ENCODE measurements at regions not wholly inside any gene's neighbourhood (a gene's known extent, or its start where the extent isn't known, plus 50 kb on each side); places are given as distances from the start of the nearest gene placed in this dataset.
"Not testable (repeated sequence)": the region's sequence is repeated elsewhere in the genome, so short reads cannot be mapped to it uniquely, and the experiment has no call there.

DNA sequence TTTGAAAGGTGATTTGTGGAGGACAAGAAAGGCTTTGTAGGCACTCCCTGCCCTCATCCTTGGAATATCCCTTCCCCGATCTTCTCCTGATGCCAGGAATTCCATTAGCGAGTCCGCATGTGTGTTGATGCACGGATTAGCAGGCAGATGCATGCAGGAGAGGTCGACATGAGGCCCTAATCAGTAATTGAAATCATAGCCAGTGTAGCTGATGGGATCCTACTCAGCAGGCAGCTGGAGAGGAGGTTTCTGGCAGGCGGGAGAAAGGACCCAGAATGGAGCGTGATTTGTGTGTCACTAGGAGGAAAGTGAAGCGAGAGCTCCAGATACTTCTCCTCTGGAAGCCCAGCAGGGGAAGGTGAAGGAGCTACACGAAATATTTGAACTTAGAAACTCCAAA, 196.3 kb upstream of the CDH11 start:
- DNase-seq (ENCODE audit: low read depth in 2 of 2): no peak

DNA sequence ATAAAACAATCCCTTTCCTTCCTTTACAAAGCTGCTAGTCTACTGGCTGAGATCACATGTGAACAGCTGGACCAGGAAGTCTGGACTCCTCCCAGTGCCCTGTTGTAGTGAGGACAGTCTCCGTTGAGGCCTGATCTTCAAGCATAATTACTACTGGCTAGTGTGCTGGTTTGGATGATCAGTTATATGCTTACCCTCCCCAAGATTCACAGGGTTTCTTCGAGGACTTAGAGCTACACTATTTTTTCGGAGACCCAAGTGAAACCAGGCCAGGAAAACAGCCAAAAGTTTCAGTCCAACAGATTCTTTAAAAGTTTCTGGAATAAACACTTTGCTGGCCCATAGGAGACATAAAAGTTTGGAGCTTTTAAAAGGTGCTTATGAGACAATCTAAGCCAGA, 194.9 kb upstream of the CDH11 start:
- DNase-seq (ENCODE audit: low read depth in 2 of 2): no peak

DNA sequence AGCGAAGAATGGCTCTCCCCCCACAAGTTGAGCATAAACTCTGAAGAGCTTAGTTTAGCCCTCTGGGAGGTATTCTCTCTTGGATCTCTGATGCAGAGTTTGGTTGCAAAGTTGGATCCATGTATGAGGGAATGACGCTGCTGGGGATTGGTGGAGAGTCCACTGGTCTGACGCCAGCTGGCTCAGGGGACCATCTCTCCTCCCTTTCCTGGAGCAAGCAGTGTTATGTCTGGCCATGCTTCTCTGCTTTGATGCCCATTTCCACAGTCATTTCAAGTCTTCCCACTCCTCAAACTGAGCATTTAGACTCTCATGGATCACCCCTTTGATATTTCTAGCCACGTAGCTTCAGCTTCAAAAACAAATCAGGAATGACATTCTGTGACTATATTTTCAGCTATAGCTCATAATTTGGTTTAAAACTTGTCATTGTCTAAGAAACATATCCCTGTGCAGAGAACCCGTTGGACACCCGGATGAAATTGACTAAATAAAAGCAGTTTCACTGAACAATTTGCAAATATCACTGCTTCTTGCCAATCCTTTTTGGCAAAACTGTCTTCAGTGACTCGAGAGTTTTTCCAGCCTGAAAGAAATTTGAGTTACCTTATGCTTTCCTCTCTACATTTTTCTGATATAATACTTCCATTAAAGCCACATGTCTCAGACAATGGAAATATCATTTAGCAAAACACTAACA, 193.4 kb upstream of the CDH11 start:
- no peak for DNase-seq (ENCODE audit: low read depth in 2 of 2)

DNA sequence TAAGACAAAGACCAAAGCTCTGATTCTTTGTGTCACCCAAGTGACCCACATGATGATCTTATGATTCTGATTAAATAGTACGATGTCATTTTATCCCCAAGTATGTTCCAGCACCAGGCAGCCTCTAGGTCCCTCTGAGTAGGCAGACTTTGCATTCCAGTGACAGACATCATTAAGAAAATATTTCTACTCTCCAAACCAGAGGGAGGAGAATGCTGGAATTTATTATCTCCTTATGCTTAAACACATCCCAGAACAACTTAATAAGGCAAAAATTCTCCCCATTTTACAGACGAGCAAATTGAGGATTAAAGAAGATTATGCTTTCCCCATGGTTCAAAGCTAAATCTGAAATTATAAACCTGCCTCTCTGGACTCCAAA, 192.8 kb upstream of the CDH11 start:
- DNase-seq (ENCODE audit: low read depth in 2 of 2): no peak

DNA sequence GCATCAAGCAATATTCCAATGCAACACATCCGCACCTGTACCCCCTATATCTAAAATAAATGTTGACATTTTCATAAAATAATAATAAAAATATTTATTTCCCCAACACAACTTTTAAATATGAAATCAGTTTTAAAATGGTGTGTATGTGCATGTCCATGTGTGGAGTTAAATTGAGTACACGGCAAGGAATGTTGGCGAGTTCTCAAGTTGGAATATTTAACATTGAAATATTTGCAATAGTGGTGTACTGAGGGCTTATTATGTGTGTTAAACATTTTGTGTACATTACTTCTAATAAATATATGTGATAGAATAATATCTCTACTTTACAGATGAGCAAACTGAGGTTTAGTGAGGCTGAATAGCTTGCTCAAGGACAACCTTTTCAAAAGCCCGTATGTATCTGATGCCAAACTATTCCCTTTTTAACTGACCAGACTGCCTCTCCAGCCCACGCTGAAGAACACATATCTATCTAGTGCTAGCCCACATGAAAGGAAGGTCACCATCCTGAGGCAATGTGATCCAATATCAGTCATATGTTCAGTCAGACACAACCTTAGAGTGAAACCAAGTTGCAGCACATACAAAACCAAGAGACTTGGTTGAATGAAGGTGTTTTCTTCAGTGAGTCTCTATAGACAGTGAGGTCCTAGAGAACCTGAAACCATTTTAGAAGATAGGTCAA, 192.2 kb upstream of the CDH11 start:
- no peak for DNase-seq (ENCODE audit: low read depth in 2 of 2)

DNA sequence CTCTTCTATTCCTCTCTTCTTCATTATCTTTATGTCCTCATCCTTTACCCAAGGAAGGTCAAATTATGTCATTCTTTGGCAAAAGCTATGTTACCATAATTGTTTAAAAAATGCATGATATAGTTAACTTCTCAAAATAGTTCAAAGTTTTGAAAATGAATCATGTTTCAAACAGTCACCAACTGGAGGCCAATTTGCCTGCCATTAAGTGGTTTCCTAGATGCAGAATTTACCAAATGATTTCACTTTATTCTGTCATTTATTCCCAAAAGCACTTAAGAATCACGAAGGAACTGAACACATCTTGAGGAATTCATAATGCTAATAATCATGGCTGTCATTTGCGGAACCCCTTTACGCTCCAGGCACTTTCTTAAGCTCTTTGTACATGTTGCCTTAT, 190.9 kb upstream of the CDH11 start:
- no peak for DNase-seq (ENCODE audit: low read depth in 2 of 2)

DNA sequence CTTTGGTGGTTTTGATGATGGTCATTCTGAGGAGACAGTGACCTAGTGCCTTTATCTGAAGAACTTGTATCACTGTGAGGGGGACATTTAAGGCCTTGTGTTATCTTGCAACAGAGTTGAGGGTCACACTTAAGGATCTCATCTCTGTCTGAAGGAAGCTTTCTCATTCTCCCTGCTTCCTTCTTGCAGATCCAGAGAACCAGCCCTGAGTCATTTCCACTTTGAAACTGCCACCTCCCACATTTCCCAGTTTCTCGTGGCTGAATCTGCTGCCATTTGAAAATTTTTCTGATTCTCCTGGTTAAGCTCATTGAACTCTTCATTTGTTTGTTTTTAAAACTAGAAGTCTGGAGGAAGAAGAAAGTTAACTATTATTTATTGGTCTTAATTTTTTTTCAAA, 190.2 kb upstream of the CDH11 start:
- no peak for DNase-seq (ENCODE audit: low read depth in 2 of 2)

DNA sequence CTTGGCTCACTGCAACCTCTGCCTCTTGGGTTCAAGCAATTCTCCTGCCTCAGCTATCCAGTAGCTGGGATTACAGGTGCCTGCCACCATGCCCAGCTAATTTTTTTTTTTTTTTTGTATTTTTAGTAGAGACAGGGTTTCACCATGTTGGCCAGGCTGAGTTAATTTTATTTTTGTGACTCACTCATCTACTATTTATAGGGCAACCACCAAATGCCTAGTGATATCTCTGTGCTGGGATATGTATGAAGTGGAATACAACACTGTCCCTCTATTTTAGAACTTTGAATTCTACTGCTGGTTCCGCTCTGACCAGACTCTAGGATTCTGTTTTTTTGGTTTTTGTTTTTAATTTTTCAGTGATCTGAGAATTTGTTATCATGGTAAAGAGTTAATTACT, 188.6 kb upstream of the CDH11 start:
- not testable (repeated sequence) for DNase-seq (ENCODE audit: low read depth in 2 of 2)

DNA sequence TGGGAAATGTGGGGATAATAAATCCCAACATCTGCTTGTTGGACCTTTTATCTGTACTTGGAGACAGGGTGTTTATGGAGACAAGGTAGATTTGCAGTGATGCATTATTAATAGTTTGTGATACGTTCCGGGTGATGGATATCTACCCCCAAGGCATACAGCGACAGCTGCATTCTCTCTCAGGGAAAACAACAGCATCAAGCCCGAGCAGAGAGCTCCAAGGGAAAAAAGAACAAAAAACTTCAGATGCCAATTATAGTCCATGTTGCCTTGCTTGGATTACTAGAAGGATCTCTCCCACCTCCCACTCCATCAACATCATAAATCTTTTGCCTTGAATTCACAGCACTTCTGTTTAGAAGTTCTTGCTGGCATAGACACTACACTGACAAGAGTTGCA, 187.5 kb upstream of the CDH11 start:
- DNase-seq (ENCODE audit: low read depth in 2 of 2): no peak

DNA sequence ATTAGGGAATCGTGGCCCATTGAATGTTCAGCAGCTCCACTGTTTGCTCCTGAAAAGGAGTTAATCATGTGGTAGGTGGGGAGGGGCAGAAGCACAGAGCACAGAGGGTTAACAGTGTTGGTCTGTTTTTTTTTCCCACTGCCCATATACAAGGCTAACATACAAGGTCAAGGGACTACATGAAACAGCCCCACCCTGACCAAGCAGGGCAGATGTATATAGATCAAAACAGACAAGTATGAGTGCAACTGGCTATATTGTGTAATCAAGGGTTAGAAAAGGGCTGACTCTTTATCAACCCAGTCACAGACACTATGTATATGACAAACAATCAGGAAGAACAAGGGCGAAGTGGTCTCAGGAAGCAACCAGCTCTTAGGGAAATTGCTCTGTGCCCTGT, 186.6 kb upstream of the CDH11 start:
- no peak for DNase-seq (ENCODE audit: low read depth in 2 of 2)

DNA sequence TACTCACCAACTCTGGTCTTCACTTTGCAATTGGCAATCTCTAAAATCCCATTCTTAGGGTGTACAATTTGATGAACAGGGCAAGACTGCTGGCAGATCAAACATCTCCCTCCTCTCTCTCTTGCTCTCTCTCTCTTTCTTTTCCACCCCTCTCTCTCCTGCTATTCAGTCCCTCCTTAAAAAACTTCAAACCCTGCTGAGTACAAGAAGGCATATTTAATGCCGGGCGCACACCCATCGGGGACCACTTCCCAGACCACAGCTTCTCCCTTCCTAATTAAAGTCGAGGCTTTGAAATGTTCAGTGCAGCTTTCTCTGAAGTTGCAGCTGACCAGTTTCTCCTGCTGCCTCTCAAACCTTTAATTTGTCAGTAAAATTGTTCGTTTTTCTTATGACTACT, 185.4 kb upstream of the CDH11 start:
- no peak for DNase-seq (ENCODE audit: low read depth in 2 of 2)

DNA sequence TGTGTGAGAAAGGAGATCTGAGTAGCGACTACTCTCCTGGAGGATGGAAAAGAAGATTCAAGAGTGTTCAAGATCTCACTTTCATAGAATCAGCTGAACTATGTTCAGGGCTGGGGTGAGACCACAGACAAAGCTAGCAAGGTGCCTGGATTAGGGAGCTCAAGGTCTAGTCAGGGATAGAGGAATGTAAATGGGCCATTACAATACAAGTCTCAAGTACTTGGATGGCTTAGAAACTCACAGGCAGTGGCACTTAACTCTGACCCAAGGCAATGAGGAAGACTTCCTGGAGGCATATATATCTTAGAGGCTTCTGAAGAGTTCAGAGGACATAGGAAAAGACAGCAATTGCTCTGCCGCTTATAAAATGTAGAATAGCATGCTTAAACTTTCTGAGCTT, 184.9 kb upstream of the CDH11 start:
- DNase-seq (ENCODE audit: low read depth in 2 of 2): no peak

DNA sequence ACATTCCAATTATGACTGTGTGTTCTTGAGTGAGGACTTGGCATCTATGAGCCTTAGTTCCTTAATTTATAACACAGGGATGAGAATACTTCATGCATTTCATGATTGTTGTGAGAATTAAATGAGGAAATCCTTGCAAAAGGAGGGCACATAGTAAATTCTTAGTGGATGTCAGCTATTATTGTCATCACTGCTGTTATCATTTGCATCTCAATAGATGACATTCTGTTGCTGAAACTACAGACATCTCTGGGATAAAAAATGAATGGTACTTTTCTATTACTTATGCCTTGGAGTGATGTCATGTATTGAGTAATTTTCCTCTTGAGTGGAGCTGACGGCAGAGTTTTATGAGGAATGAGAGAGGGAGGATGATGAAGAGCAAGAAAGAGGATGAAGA, 184.4 kb upstream of the CDH11 start:
- no peak for DNase-seq (ENCODE audit: low read depth in 2 of 2)

DNA sequence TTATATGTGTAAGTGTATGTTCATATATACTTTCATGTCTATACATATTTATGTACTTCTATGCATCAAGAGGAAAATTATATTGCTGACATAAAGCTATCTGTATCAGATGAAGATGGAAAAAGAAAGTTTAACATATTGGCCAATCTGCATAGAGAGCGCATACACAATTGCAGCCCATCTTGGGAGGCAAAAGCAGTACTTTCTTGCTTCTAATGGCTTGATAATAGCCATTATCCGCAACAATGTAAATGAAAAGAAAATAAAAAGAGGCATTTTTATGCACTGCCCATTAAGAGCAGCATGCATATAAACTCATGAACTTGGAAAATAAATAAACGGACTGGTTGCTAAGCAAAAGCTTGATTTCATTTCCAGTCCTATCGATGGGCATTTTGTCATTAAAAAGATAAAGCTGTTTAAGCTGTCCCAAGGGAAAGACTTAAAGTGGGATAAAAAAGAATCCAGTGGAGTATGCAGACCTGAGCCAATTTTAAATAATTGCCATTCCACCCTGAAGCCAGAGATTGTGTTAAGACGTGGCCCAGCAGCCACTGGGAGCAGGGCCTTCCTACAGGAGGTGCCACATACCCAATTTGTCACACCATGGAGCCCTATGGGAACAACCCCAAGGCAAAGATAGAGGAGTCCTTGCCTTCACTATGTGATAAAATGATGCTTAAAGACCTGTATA, 183.6 kb upstream of the CDH11 start:
- no peak for DNase-seq (ENCODE audit: low read depth in 2 of 2)

DNA sequence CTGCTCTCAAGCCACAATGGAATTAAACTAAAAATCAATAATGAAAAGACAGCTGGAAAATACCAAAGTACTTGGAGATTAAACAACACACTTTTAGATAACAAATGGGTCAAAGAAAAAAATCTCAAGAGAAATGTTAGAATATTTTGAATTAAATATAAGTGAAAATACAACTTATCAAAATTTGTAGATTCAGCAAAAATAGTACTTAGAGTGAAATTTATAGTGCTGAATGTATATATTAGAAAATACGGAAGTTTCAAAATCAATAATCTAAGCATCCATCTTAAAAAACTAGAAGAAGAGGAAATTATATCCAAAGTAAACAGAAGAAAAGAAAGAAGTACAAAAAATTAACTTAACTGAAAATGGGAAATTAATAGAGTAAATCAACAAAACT, 179.2 kb upstream of the CDH11 start:
- no peak for DNase-seq (ENCODE audit: low read depth in 2 of 2)

DNA sequence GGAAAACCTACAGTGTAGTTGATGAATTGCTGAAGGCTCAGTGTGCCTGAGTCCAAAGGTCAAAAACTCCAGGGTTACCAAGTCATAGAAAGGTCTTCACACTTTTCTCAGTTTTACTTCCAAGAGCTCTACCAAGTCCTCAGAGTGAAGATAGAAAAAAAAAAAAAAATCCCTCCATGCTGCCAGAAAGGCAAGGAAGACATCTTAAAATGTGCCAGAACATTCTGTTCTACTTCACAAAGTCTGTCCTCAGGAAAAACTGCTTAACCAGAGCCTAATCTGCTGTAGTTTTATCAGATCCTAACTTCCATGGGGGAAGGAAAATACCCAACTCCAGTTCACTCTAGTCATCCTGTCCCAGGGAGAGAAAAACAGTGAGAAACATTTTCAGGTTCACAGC, 175.6 kb upstream of the CDH11 start:
- DNase-seq (ENCODE audit: low read depth in 2 of 2): no peak

DNA sequence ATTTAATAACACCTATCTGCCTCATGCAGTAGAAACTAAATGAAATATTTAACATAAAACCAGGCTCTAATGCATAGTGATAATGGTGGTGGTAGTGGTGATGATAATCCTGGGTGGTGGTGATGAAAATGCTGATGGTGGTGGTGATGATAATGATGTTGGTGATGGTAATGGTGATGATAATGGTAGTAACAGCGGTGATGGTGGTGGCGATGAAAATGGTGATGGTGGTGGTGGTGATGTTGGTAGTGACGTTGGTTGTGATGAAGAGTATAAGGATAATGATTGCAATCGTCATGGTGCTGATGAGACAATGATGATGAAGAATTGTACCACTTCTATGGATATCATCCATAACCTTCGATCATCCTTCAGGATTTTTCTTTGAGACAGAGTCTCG, 173.7 kb upstream of the CDH11 start:
- DNase-seq (ENCODE audit: low read depth in 2 of 2): no peak

DNA sequence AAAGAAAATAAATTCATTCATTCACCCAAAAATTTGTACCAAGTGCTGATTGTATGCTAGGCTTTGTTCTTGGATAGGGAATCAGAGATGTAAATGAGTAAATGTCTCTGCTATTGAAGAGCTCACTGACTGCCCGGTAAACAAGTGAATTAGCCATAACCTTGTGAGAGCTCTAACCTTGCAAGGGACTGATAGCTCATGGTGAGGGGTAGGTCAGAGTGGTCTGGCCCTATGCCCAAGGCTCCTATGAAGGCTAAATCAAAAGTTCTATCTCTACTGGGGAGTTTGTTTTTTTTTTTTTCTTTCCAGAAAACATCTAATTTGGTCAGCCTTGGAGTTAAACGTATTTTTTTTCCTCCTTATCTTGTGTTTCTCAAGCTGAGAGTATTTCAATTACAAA, 172.8 kb upstream of the CDH11 start:
- DNase-seq (ENCODE audit: low read depth in 2 of 2): no peak

DNA sequence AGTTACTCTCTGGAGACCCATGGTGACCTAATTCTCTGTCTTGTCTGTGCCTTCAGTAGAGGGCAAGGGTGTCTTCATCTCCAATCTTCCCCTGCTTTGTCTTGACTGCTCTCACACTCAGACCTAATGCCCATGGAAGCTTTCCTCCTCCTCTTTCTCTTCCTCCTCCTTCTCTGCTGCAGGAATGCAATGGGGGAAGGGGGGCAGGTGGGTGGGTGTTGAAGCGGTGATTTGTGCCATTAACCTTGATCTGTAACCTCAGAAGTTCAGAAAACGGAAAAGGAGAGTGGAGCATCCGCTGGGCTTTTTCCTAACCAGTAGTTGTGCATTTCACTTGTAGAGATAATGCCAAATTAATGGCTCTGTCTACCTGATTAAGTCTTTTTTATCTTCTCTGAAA, 172.3 kb upstream of the CDH11 start:
- DNase-seq (ENCODE audit: low read depth in 2 of 2): no peak

DNA sequence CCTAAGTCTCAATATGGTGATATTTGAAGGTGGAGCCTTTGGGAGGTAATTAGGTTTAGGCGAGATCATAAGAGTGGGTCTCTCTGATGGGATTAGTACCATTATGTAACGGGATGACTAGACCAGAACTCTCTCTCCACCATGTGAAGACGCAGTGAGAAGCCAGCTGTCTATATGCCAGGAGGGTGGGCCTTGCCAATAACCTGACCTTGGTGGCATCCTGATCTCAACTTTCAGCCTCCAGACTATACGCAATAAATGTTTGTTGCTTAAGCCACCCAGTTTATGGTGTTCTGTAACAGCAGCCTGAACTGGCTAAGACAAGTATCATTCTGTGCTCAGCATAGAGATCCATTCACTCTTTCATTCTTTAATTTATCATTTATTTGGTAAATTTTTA, 167.2 kb upstream of the CDH11 start:
- DNase-seq (ENCODE audit: low read depth in 2 of 2): no peak

DNA sequence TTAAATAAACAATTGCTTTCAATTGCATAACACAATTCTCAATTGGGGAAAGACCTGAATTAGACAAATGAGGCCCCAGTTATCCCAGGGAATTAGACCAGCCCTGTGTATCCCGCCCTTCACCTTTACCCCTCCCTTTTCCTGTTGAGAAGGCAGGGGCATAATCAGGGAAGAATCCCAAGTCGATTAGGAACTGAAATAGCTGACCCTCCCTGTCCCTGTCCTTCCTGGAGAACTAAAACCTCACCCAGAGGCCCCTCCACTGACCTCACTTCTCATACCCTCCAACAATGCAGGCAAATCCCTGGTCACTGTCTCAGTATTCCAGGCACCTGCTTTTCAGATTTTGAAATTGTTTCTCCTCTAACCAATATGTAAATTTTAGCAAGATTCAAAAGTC, 165.4 kb upstream of the CDH11 start:
- DNase-seq (ENCODE audit: low read depth in 2 of 2): no peak

DNA sequence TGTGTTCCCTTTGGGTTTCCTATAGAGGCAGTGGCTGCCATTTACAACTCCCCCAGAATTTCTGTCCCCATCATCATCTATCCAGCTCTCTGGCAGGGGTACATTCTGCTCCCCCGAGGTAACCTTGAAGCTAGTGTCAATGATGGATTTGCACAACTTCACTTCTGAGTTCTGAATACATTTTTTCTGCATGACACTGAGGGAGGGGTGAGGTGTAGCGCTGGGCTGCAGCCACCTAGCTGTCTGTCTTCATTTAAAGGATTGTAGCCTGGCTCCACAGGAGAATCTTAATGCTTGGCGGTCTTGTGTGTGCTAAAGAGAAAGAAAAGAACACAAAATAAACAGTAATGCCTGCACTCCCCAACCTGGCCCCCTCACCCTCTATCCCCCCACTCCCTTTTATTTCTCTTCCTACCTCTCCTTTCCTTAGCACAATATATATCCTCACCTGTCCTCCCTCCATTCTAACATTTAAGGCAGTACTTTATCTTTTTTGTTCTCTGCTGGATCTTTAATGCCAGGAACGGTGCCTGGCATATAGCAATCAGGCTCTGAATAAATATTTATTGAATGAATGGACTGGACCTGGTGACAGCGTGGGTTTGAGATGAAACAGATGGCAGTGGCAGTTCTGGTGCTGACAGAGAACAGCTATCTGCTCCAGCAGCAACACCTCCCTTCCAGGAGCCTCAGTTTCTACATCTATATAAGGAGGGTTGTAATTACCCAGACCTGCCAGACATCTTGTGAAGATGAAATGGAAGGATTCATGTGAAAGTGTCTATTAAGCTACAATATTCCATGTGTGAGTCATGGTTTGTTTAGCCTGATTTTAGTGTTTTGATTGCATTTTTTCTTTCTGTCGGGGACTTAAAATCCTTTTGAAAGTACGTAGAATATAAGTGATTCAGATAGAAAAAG, 163.5 kb upstream of the CDH11 start:
- no peak for DNase-seq (ENCODE audit: low read depth in 2 of 2)

All from stimulated activated CD8-positive, alpha-beta memory T cell treated with anti-CD3 and anti-CD28 coated beads, Interleukin-15, amount 100 ng/mL, for 4 hours (primary cell).